ENCODE measurements at regions not wholly inside any gene's neighbourhood (a gene's known extent, or its start where the extent isn't known, plus 50 kb on each side); places are given as distances from the start of the nearest gene placed in this dataset.

- ChIA-PET CTCF (interaction anchor here (1.4 kb wide), 1 partner anchor 18 kb away, joined by 4 read pairs; no protein-coding TSS in a partner anchor), POLR2A (no interaction called here)
- H3F3A ChIP-seq (replicated peaks; ENCODE audit: insufficient read depth), result no peaks in the 10 kb centered on the region
- H3K27me3 ChIP-seq (ENCODE audit: insufficient read depth), result no peaks in the 10 kb centered on the region
- WGBS (ENCODE audit: low lambda C conversion rate), result 73% methylated on average over 5 of the region's 5 CpGs
- no peaks in the 10 kb centered on the region for H3K4me1 ChIP-seq (ENCODE audit: control insufficient read depth in 1 of 2, insufficient read depth in 2 of 2, low read depth in 1 of 2, low read length in 1 of 2)
- no peaks in the 10 kb centered on the region for H3K9me2 ChIP-seq
- no peak for TF ChIP-seq NFIC (IDR thresholded peaks at IDR 0.05; ENCODE audit: borderline replicate concordance)
- no peak for TF ChIP-seq RCOR1 (IDR thresholded peaks at IDR 0.05; ENCODE audit: low read length)
- TF ChIP-seq USF1 (IDR thresholded peaks at IDR 0.05; ENCODE audit: borderline replicate concordance, low read depth), result no peak
- TF ChIP-seq SIN3A (IDR thresholded peaks at IDR 0.05; ENCODE audit: borderline replicate concordance, low read depth, low read length), result no peak
- TF ChIP-seq MXI1 (IDR thresholded peaks at IDR 0.05; ENCODE audit: low read depth, low read length), result no peak
- no peak for TF ChIP-seq FOSL2 (IDR thresholded peaks at IDR 0.05; ENCODE audit: borderline replicate concordance, low read depth)
- TF ChIP-seq GATA2 (CRISPR knock-in tag; IDR thresholded peaks at IDR 0.05), result no peak
- no peak for TF ChIP-seq FOXJ3 (CRISPR knock-in tag; IDR thresholded peaks at IDR 0.05)
- no peak for TF ChIP-seq FOXM1 (IDR thresholded peaks at IDR 0.05; ENCODE audit: low read depth)
- TF ChIP-seq EP300 (IDR thresholded peaks at IDR 0.05; ENCODE audit: borderline replicate concordance in 1 of 2, low read depth in 1 of 2, low read length in 1 of 2), result no peak
- H3K4me3 ChIP-seq (ENCODE audit: low read depth in 2 of 2, low read length in 1 of 2), result no peak overlapping the region
- no peaks in the 10 kb centered on the region for H4K20me1 ChIP-seq (ENCODE audit: insufficient read depth)
- H2AFZ ChIP-seq (ENCODE audit: low read depth), result no peak overlapping the region
- no peak for DNase-seq
- H3K9me3 ChIP-seq, result no peaks in the 10 kb centered on the region
- H3K27ac ChIP-seq (ENCODE audit: low read depth in 2 of 2, low read length in 1 of 2), result no peak overlapping the region
- H3K9ac ChIP-seq, result no peak overlapping the region
- H3K79me2 ChIP-seq (ENCODE audit: insufficient read depth), result no peaks in the 10 kb centered on the region
- no peaks in the 10 kb centered on the region for H3K36me3 ChIP-seq (replicated peaks in 1 of 2; ENCODE audit: control insufficient read depth in 1 of 2, insufficient read depth in 2 of 2, low read length in 1 of 2)
- no peak overlapping the region for H3K4me2 ChIP-seq
These were observed 136.7 kb upstream of the CWC22 start for GRCh38 chr2:180143633-180144337.

- Histone ChIP-seq H2AFZ (ENCODE audit: low read depth) (no peak overlapping the region; the same call in 1 of the 2 replicates), H3K36me3 (replicated peaks in 1 of 2; ENCODE audit: control insufficient read depth in 1 of 2, insufficient read depth in 2 of 2, low read length in 1 of 2) (no peaks in the 10 kb centered on the region), H3K27ac (ENCODE audit: low read depth in 2 of 2, low read length in 1 of 2) (no peak overlapping the region), H4K20me1 (ENCODE audit: insufficient read depth) (no peaks in the 10 kb centered on the region), H3F3A (replicated peaks; ENCODE audit: insufficient read depth) (no peaks in the 10 kb centered on the region), H3K9me2 (no peaks in the 10 kb centered on the region), H3K27me3 (ENCODE audit: insufficient read depth) (no peaks in the 10 kb centered on the region), H3K4me1 (ENCODE audit: control insufficient read depth in 1 of 2, insufficient read depth in 2 of 2, low read depth in 1 of 2, low read length in 1 of 2) (no peaks in the 10 kb centered on the region), H3K4me2 (no peak overlapping the region), H3K79me2 (ENCODE audit: insufficient read depth) (no peaks in the 10 kb centered on the region), H3K9me3 (no peaks in the 10 kb centered on the region), H3K4me3 (ENCODE audit: low read depth in 2 of 2, low read length in 1 of 2) (no peak overlapping the region), H3K9ac (no peak overlapping the region)
- no peak for DNase-seq
- ChIA-PET CTCF (interaction anchor here (0.8 kb wide), 1 partner anchor 101 kb away, joined by 3 read pairs; no protein-coding TSS in a partner anchor), POLR2A (no interaction called here)
- 62% methylated on average over 2 of the region's 2 CpGs for WGBS (ENCODE audit: low lambda C conversion rate)
- TF ChIP-seq POLR2AphosphoS5 (IDR thresholded peaks at IDR 0.05; ENCODE audit: low read depth, low read length) (no peak), USF1 (IDR thresholded peaks at IDR 0.05; ENCODE audit: borderline replicate concordance, low read depth) (no peak), NFIC (IDR thresholded peaks at IDR 0.05; ENCODE audit: borderline replicate concordance) (no peak), CHD2 (IDR thresholded peaks at IDR 0.05; ENCODE audit: low read length, partially characterized antibody) (no peak), EZH2phosphoT487 (IDR thresholded peaks at IDR 0.05; ENCODE audit: borderline replicate concordance, low read depth) (no peak), YY1 (IDR thresholded peaks at IDR 0.05; ENCODE audit: low read depth) (no peak), USF2 (IDR thresholded peaks at IDR 0.05; ENCODE audit: borderline replicate concordance, low read depth, low read length) (no peak), TCF12 (IDR thresholded peaks at IDR 0.05) (no peak), IRF3 (IDR thresholded peaks at IDR 0.05; ENCODE audit: low read depth, low read length) (no peak), REST (IDR thresholded peaks at IDR 0.05; ENCODE audit: low read depth, low read length) (no peak)
These were observed 134.5 kb upstream of the CWC22 start for GRCh38 chr2:180141600-180141999.

Data from SK-N-SH (cell line).